GM19455 (cell line): ENCODE measurements at regions not wholly inside any gene's neighbourhood (a gene's known extent, or its start where the extent isn't known, plus 50 kb on each side); places are given as distances from the start of the nearest gene placed in this dataset.

Experiments
- ATAC-seq: cut with Tn5 transposase; IDR thresholded peaks from one replicate; pipeline ENCODE4 v1.9.1; 2021; ENCODE audit not compliant: unreplicated experiment

DNA sequence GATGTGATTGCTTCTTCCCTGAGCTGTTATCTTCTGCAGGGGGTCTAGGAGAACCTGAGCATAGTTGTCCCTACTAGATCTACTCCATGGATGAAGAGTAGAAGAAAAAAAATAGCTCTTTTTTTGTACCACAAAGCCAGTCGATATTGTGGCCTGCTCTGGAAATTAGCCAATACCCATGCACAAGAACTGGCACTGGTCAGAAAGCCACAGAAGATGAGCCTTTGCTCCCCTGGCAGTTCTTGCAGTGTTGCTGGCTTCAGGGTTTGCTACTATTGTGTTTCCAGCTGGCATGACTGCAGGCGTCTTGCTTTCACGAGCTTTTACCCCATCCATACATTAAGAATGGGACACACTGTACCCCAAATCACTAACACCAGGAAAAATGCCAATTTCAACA lies 547.7 kb upstream of the KLF12 start:
- no peak for ATAC-seq

DNA sequence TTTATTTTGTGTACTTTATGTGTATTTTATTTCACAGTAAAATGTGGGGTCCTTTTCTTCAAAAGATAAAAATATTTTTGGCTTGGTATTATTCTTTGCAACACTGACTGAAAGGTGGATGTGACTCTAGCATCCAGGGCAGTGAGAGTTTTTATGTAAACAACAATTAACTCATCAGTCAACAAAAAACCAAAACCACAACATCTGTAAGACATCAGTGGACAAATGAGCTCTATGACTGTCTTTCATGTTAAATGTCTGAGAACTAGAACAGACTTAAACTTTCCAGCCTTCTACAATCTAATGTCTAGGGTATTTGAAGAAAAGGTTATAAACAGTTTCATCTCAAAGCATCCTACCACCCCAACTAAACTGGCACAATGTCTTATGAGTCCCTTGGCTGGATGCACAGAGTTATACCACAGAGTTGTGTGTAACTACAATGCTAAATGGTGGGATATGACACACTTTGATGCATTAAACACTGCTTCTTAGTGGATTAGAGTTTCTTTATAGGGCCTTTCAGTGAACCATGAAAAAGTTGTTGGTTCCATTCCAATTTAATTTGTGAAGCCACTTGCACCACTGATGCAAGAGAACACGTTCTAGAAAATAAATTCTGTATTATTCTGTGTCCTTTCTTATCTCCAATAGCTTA lies 544.2 kb upstream of the KLF12 start:
- ATAC-seq, result no peak

GRCh38 chr13:74675972-74676371 lies 541.8 kb upstream of the KLF12 start:
- ATAC-seq, result no peak

DNA sequence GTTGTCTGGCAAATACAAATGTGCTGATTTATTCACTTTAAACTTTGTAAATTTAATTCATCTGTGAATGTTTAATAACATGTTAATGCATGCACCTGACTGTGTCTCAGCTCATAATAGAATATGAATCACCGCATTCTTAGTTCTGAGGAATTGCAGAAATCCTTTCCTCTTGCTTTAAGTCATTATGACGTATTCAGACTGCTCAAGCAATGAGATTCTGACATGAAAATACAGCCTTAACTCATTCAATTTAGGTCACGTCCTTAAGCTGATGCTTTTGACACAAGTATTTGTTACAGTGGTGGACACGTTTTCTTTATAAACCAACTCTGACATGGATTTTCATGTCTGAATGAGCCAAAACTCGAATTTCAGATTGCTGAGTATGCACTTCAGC lies 541.0 kb upstream of the KLF12 start:
- no peak for ATAC-seq

DNA sequence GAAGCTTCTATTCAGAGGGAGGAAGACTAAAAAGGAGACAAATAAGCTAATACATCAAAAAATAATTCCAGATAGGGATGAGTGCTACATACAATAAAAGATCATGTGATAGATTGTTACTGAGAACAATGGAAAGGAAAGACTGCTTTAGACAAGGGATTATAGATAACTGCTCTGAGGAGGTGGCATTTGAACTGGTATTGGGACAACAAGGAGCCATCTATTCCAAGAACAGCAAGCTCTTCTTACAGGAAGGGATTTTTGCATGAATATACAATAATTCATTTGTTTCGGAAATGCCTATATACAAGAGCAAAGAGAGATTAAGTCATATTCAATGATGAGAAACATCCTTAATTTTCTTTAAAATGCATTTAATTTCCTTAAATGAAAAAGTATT lies 540.5 kb upstream of the KLF12 start:
- ATAC-seq, result no peak

DNA sequence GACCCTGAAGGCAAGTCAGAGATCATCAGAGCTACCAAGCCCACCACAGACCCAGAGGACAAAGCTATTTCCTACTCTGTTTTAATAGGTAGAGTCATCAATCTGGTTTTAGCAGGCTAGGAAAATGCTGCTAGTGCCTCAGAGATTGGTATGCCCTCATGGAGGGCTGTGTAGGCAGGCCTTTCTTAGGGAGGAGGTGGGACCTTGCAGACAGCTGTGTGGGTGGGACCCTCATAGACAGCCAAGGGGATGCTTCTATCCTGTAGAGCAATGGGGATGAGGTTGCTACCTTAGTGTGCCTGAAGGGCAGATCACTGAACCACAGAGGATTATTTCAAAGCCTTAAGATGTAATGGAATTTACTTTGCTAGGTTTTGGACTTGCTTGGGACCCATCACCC lies 534.9 kb upstream of the KLF12 start:
- ATAC-seq, result no peak

DNA sequence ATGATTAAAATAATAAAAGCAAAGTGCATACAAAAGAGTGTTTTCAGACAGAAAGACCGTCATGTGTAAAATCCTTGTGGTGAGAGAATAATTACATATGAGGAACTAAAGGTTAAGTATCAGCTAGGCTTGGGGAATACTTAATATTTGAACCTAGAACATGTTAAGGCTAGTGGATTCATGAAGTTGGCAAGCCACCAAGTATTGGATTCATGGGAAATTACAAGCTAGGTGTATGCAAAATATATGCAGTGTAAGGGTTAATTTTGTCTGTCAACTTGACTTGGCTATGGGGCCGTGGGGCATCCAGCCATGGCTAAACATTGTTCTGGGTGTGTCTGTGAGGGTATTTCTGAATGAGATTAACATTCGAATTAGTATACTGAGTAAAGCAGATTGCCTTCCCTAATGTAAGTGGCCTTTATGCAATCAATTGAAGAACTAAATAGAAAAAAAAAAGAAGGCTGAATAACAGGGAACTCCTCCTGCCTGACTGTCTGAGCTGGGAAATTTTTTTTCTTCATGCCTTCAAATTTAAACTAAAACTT lies 533.5 kb upstream of the KLF12 start:
- no peak for ATAC-seq

GRCh38 chr13:74662905-74663304 lies 528.7 kb upstream of the KLF12 start:
- no peak for ATAC-seq

DNA sequence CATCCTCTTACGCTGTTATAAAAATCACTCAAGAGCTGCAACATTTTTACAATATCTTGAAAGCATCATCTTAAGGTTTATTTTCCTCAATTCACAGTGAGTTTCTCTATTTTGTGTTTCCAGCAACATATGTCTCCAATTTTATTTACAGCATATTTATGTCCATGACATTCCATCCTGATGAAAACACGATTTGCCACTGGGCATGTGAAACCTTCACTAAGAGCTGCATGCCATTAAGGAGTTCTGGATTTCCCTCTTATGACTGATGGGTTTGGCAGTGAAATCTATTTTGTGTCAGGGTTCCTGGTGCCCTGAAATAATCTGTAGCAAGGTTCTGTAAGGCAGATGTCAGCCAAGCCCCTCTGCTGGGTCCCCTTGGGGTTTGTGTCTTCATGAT lies 527.6 kb upstream of the KLF12 start:
- no peak for ATAC-seq

DNA sequence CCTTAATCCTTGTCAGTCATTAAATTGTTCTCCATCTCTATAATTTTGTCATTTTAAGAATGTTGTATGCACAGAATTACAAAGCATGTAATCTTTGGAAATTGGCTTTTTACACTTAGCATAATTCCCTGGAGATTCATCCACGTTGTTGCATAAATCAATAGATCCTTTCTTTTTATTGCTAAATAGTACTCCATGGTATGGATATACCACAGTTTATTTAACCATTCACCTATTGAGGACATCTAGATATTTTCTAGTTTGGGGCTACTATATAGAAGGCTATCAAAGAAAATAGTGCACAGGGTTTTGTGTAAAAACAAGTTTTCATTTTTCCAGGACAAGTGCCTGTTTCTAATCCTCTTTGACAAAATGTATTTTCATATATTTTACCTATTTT lies 523.6 kb upstream of the KLF12 start:
- ATAC-seq, result no peak

DNA sequence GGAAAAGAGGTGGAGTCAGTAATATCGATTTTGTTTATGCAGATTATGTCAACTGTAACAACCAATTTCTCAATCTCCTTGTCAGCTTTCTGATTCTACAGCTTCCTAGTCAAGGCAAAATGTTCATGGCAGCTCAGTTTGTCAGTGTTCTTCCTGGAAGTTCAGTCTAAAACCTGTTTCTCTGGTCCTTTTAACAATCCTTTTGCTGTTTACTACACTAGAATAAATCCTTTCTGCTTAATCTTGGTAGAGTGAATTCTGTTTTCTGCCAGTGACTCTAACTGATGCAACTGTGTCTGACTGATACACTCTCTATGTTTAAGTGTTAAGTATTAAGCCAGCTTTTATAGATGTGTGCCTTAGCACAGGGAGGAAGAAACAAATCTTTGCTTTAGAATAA lies 516.9 kb upstream of the KLF12 start:
- ATAC-seq, result no peak

DNA sequence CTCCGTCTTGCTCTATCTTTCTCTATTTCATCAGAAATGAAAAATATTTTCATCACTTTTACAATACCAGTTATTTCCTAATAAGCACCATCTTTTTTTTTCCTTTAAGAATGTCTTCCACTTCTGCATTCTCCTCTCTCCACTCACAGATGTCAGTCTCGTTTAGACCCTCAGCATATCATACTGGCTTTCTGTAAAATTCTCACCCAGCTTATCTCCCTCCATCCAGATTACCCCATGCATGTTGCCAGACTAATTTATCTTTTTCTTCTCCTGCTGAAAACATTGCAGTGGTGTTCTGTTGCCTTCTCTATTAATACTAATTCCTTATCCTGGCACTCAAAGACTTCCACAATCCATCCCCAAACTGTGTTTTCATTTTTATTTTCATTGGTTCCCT lies 513.8 kb upstream of the KLF12 start:
- no peak for ATAC-seq

DNA sequence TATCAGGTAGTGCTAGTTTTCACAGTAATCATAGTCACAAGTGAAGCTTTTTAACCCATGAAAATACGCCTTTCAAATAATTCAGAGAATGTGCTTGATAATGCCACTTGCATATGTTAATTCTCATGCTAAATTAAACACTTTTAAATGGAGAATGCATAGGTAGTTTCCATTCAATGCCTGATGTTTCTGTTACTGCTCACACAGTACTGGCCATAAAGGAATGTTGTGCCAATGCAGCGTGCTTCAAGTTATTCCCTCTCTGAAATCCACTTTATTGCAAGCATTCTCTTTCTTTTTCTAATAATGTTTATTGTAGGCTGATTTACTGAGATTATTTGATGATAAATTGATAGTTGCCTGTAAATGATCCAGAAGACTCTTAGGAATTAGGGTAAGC lies 513.0 kb upstream of the KLF12 start:
- ATAC-seq, result no peak

DNA sequence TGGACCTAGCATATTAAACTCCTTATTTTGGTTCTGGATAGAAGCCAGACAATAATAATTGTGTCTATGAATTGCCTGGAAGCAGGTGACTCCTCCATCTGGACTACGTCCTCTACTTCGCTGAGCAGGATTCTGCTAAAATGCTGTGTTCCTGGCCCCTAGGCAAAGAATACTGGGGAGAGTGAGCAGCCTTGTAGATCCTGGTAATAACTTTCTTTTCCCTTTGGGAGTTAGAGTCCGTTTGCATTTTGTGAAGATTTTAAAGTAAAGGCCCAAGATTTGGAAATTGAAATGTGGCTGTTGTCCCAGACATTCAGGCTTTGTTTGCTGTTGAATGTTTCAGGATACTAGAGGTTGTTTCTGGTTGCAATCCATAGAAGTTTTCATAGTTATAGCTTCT lies 511.9 kb upstream of the KLF12 start:
- no peak for ATAC-seq

- ATAC-seq, result no peak
Measured at GRCh38 chr13:74645586-74645985, 511.4 kb upstream of the KLF12 start.

DNA sequence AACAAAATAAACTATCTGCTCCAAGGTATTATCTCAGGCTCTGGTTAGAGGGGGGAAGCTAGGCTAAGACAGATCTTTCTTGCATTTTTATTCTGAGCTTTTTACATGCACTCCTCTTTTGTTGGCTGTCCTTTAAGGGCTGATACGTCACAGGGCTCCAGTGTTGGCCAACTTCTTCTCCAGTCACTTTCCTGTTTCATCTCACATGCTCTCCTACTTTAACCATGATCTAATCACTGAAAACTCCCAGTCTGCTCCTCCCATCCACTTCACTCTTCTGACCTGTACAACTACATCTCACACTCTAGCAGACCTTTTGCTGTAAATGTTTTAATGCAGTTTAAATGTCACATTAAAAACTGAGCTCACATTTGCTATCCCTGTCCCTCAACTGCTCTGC lies 510.0 kb upstream of the KLF12 start:
- no peak for ATAC-seq

- no peak for ATAC-seq
Measured at GRCh38 chr13:74641586-74641985, 507.4 kb upstream of the KLF12 start.

GRCh38 chr13:74633734-74634133 lies 499.5 kb upstream of the KLF12 start:
- ATAC-seq, result no peak

DNA sequence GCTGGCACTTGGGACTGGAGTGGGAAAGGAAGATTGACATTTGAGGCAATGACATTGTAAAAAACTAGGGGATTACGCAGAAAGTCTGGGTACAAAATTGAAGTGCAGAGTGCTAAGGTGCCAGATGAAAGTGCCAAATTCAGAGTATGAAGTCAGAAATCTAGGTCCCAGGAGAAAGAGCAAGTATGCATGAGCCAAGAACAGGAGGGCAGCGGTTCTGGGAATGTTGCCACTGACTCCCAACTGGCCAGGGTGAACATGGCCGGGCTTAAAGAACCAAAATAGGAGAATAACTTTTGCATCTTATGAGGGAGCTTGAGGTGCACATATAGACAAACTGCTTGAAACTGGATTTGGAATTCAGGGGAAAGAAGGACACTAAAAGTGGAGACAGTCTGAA lies 495.8 kb upstream of the KLF12 start:
- no peak for ATAC-seq

- ATAC-seq, result no peak
Measured at GRCh38 chr13:74625541-74625940, 491.3 kb upstream of the KLF12 start.

DNA sequence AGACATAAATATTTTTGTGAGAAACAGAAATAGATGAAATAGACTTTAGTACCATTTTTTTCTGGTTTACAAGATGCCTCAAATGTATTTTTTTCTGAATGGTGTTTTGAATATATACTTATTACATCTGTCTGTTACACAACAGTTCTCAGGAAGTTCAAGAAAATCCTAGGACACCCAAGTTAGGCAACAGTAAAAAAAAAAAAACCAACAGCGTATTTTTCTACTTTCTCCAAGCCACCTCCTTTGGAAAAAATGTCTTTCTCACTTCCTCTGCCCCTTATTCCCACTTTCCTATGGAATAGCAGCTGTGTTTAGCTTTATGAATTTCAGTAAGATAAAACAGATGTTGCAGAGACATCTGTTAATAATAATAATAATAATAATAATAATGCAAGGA lies 489.6 kb upstream of the KLF12 start:
- ATAC-seq, result no peak

- no peak for ATAC-seq
Measured at GRCh38 chr13:74622284-74622683, 488.1 kb upstream of the KLF12 start.

- ATAC-seq, result no peak
Measured at GRCh38 chr13:74620711-74621110, 486.5 kb upstream of the KLF12 start.
